ENCODE measurements at regions not wholly inside any gene's neighbourhood (a gene's known extent, or its start where the extent isn't known, plus 50 kb on each side); places are given as distances from the start of the nearest gene placed in this dataset.

DNA sequence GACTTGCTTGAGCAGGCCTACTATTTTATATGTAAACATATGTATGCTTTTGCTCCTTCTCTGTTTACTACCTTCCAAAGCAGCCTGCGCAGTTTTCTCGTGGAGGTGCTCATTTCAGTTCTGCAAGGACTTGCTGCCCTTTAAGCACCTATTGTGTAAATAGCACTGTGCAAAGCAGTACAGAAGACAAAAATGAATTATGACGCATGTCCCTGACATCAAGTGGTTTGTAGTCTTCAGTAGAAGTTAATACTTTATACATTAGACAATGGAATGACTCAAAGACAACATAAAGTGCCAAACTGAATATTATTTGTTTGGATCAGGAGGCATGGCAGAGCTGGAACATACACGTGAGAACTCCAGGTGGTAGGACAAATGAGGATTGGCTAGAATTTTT lies 611.7 kb downstream of the LMO4 start:
- TF ChIP-seq, protein P1, sequence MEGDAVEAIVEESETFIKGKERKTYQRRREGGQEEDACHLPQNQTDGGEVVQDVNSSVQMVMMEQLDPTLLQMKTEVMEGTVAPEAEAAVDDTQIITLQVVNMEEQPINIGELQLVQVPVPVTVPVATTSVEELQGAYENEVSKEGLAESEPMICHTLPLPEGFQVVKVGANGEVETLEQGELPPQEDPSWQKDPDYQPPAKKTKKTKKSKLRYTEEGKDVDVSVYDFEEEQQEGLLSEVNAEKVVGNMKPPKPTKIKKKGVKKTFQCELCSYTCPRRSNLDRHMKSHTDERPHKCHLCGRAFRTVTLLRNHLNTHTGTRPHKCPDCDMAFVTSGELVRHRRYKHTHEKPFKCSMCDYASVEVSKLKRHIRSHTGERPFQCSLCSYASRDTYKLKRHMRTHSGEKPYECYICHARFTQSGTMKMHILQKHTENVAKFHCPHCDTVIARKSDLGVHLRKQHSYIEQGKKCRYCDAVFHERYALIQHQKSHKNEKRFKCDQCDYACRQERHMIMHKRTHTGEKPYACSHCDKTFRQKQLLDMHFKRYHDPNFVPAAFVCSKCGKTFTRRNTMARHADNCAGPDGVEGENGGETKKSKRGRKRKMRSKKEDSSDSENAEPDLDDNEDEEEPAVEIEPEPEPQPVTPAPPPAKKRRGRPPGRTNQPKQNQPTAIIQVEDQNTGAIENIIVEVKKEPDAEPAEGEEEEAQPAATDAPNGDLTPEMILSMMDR (IDR thresholded peaks at IDR 0.05): no peak
- no peak for TF ChIP-seq POLR2A (IDR thresholded peaks at IDR 0.05)

Data from testis (tissue), 2 donors.